Neuronal stem cell (in vitro differentiated cells): ENCODE measurements at regions not wholly inside any gene's neighbourhood (a gene's known extent, or its start where the extent isn't known, plus 50 kb on each side); places are given as distances from the start of the nearest gene placed in this dataset.
A peak's percentile ranks its signal among the peaks of the same experiment; 100 is the strongest.

Source experiments
- DNase-seq: peaks from one replicate; pipeline ENCODE4 v3.0.0-alpha.2; 2013; ENCODE audit warnings: low spot score
- H2AFZ ChIP-seq: one replicate; pipeline ENCODE4 v1.6.1; 2013; ENCODE audit warnings: mild to moderate bottlenecking, low read length, inconsistent platforms
- H2AK5ac ChIP-seq: 2 replicates; pipeline ENCODE4 v1.6.1; 2013; ENCODE audit warnings: low read depth, mild to moderate bottlenecking, inconsistent platforms, low read length, moderate library complexity, mixed read lengths
- H2BK120ac ChIP-seq: 2 replicates; pipeline ENCODE4 v1.6.1; 2013; ENCODE audit warnings: low read depth, mild to moderate bottlenecking, inconsistent platforms, low read length, moderate library complexity, mixed read lengths
- H2BK12ac ChIP-seq: one replicate; pipeline ENCODE4 v1.6.1; 2013; ENCODE audit warnings: low read length, inconsistent platforms
- H2BK15ac ChIP-seq: 2 replicates; pipeline ENCODE4 v1.6.1; 2013; ENCODE audit warnings: mild to moderate bottlenecking, low read length, inconsistent platforms, mixed read lengths
- H2BK5ac ChIP-seq: one replicate; pipeline ENCODE4 v1.6.1; 2013; ENCODE audit warnings: inconsistent platforms, mild to moderate bottlenecking, low read length, moderate library complexity
- H3K14ac ChIP-seq: one replicate; pipeline ENCODE4 v1.6.1; 2013; ENCODE audit warnings: low read length, inconsistent platforms
- H3K18ac ChIP-seq: 2 replicates; pipeline ENCODE4 v1.6.1; 2013; ENCODE audit warnings: low read length, inconsistent platforms
- H3K23ac ChIP-seq: 2 replicates; pipeline ENCODE4 v1.6.1; 2013; ENCODE audit warnings: low read depth, mild to moderate bottlenecking, mixed read lengths, low read length, inconsistent platforms; ENCODE audit not compliant: poor library complexity
- H3K27ac ChIP-seq: replicated peaks from 3 replicates; pipeline ENCODE4 v1.5.1; 2013; ENCODE audit warnings: low read length, inconsistent platforms
- H3K27me3 ChIP-seq, 3 experiments: 2 replicates each; pipeline ENCODE4 v1.6.1; 2013; ENCODE audit warnings: low read length in 3 of 3, mild to moderate bottlenecking in 2 of 3, inconsistent platforms in 1 of 3, low read depth in 1 of 3, mixed read lengths in 1 of 3, moderate library complexity in 1 of 3; ENCODE audit not compliant: control insufficient read depth in 3 of 3, insufficient read depth in 3 of 3
- H3K36me3 ChIP-seq, 2 donors: replicated peaks in 1 of 2; 2 replicates each; pipeline ENCODE4 v1.6.1; 2013; ENCODE audit warnings: low read length in 2 of 2; ENCODE audit not compliant: control insufficient read depth in 2 of 2, insufficient read depth in 2 of 2
- H3K4ac ChIP-seq: 2 replicates; pipeline ENCODE4 v1.6.1; 2013; ENCODE audit warnings: inconsistent platforms, mild to moderate bottlenecking, low read length, moderate library complexity
- H3K4me1 ChIP-seq, 2 donors: 1 replicate in 1 of 2; 2 replicates in 1 of 2; pipeline ENCODE4 v1.6.1; 2013; ENCODE audit warnings: low read length in 2 of 2, low read depth in 1 of 2; ENCODE audit not compliant: control insufficient read depth in 2 of 2, insufficient read depth in 1 of 2
- H3K4me2 ChIP-seq: one replicate; pipeline ENCODE4 v1.6.1; 2013; ENCODE audit warnings: mild to moderate bottlenecking, low read length, inconsistent platforms; ENCODE audit not compliant: insufficient read depth, poor library complexity, severe bottlenecking
- H3K4me3 ChIP-seq, 2 donors: 2 replicates each; pipeline ENCODE4 v1.5.1; 2013; ENCODE audit warnings: low read length in 2 of 2, mild to moderate bottlenecking in 2 of 2, inconsistent platforms in 1 of 2, moderate library complexity in 1 of 2
- H3K79me1 ChIP-seq: one replicate; pipeline ENCODE4 v1.6.1; 2013; ENCODE audit warnings: low read depth, mild to moderate bottlenecking, inconsistent platforms, low read length, moderate library complexity
- H3K9ac ChIP-seq: one replicate; pipeline ENCODE4 v1.6.1; 2013; ENCODE audit warnings: mild to moderate bottlenecking, low read depth, low read length, inconsistent platforms; ENCODE audit not compliant: poor library complexity
- H3K9me3 ChIP-seq, 2 donors: replicated peaks in 1 of 2; 2 replicates each; pipeline versions ENCODE3 to v1.6.1; 2013; ENCODE audit warnings: low read length in 2 of 2, mild to moderate bottlenecking in 2 of 2, inconsistent platforms in 1 of 2, low read depth in 1 of 2, mixed read lengths in 1 of 2, moderate library complexity in 1 of 2; ENCODE audit not compliant: control insufficient read depth in 2 of 2, insufficient read depth in 1 of 2
- H4K8ac ChIP-seq: one replicate; pipeline ENCODE4 v1.6.1; 2013; ENCODE audit warnings: low read depth, mild to moderate bottlenecking, inconsistent platforms, low read length, moderate library complexity
- H4K91ac ChIP-seq: one replicate; pipeline ENCODE4 v1.6.1; 2013; ENCODE audit warnings: low read length, low read depth, mild to moderate bottlenecking, inconsistent platforms; ENCODE audit not compliant: poor library complexity
- WGBS, 2 donors: extraction: QIAGEN DNeasy Blood & Tissue Kit; methylation state at CpG; one replicate each; pipeline ENCODE4 v1.1.7; 2013; ENCODE audit warnings: missing lambda C conversion rate in 2 of 2, mixed read lengths in 1 of 2; ENCODE audit not compliant: insufficient read length in 2 of 2, insufficient replicate concordance in 1 of 2; ENCODE audit errors: extremely low coverage in 2 of 2; 5-methylcytosine and 5-hydroxymethylcytosine counted together

DNA sequence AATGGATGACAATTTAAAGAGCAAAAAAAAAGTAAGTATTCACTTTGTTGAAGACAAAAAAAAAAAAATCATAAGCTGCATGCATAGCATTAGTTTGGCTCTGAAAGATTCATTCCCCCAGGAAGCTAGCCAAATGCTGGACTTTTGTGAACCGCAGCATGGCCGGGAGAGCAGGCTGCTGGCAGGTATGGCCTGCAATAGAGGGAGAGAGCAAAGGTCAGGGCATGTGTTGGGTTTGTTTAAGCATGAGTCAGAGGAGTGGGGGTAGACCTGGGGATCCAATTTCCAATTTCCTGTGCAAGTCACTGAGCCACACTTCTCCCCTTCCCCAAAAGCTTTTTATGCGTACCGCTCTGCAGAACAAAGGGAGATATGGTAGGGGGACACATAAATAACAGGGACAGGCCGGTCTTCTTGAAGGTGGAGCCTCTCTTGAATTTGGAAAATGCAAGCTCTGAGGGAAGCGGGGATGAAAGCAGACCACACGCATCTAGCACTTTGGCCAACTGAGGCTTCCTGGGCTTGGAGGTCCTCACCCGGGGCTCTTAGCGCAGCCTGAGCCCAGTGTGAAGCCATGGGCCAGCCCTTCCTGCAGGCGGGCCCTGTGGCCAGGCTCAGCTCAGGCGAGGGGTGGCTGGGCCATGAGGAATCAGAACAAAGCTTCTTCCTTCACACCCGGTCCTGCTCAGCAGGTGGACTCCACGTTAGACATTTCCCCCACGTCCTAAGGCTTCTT lies 171.1 kb downstream of the TOMM20 start:
- no CpG with 5 or more reads among the region's 14 CpGs for WGBS, 2 donors
- Histone ChIP-seq H3K14ac (no peak overlapping the region), H3K27me3 (no peaks in the 10 kb centered on the region), H3K18ac (peak overlapping the region; percentile 22), H3K4me2 (no peak overlapping the region), H4K8ac (no peak overlapping the region), H2AFZ (peak overlapping the region; percentile 71), H3K9ac (no peak overlapping the region), H3K36me3 (no peaks in the 10 kb centered on the region), H2BK120ac (no peak overlapping the region), H2AK5ac (peak overlapping the region; percentile 37), H2BK5ac (peak overlapping the region; percentile 68), H3K4ac (no peak overlapping the region), H4K91ac (no peak overlapping the region), H3K79me1 (no peaks in the 10 kb centered on the region), H3K4me1 (peaks cover 36 to 72% of the 10 kb centered on the region in 2 donors), H3K27ac (peak overlapping the region; percentile 89), H3K4me3 (no peak overlapping the region), H2BK15ac (no peak overlapping the region), H3K23ac (no peak overlapping the region), H2BK12ac (no peak overlapping the region), H3K9me3 (peaks cover 0 to 3% of the 10 kb centered on the region in 2 donors)
- DNase-seq = peak; percentile 73

DNA sequence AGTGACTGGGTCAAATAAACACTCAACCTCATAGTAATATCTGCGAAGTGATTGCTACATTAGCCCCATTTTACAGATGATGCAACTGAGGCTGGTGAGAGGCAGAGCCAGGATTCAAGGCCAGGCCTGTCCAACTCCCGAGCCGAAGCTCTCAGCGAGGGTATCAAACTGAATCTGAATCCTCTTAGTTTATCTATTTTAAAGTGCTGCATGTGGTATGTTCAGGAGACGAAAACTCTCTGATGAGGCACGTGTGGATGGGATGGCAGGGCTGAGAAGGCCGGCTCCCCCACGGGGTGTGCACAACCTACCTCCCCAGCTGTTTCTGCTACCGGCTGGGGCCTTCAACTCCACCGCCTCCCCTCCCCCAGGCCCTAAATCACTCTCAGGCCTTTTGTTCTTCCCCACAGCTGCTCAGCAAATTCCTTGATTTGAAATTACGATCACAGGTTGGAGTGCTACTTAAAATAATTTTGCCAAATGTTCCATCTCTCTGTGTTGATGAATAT lies 171.8 kb downstream of the TOMM20 start:
- no peak overlapping the region for H3K4me2 ChIP-seq

DNA sequence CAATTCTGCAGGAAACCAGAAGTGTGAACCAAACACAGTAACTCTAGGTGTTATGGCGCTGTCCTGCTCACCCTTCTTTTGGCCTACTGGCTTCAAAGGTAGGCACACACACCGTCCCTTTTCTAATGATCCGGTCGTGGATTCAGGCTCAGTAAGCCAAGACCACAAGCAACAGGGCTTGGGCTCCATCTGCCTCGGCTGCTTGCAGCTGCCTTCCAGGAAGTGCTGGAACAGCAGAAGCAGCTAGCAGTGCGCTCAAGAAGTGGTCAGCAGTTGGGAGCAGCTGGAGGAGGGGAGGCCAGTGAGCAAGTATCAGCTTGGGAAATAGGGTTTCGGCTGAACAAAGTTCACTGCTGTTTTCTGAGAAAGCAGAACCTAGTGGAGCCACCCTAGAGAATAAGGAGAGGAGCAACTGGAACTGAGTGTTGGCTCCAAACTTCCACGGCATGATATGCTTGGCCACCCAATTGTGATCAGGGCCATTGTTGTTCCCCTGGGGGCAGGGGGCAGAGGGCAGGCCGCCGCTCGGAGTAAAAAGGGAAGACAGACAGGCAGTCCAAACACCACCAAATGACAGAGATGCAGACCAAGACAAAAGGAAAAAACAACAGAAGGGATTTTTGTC lies 173.4 kb downstream of the TOMM20 start:
- H3K14ac ChIP-seq = no peak overlapping the region
- H3K4me2 ChIP-seq = no peak overlapping the region
- no peak overlapping the region for H2AK5ac ChIP-seq
- no peak overlapping the region for H4K8ac ChIP-seq
- H3K9ac ChIP-seq = no peak overlapping the region
- H4K91ac ChIP-seq = no peak overlapping the region
- no peak overlapping the region for H3K4ac ChIP-seq
- WGBS, 2 donors = no CpG with 5 or more reads among the region's 11 CpGs
- no peak overlapping the region for H2BK15ac ChIP-seq
- H3K9me3 ChIP-seq = peaks cover 0 to 8% of the 10 kb centered on the region in 2 donors
- H3K27ac ChIP-seq = no peak overlapping the region
- no peaks in the 10 kb centered on the region for H3K79me1 ChIP-seq
- DNase-seq = no peak
- H3K4me3 ChIP-seq = no peak overlapping the region
- H2BK120ac ChIP-seq = no peak overlapping the region
- H2BK12ac ChIP-seq = no peak overlapping the region
- no peaks in the 10 kb centered on the region for H3K36me3 ChIP-seq
- no peaks in the 10 kb centered on the region for H3K27me3 ChIP-seq
- peak overlapping the region; percentile 30 for H2AFZ ChIP-seq
- peak overlapping the region; percentile 0 for H3K18ac ChIP-seq
- no peak overlapping the region for H2BK5ac ChIP-seq
- peaks cover 28 to 54% of the 10 kb centered on the region in 2 donors for H3K4me1 ChIP-seq
- H3K23ac ChIP-seq = no peak overlapping the region

More for the DNA sequence above, 171.8 kb downstream of the TOMM20 start:
- peaks cover 0 to 5% of the 10 kb centered on the region in 2 donors for H3K9me3 ChIP-seq
- H3K4ac ChIP-seq = no peak overlapping the region
- no peak overlapping the region for H4K8ac ChIP-seq
- no peaks in the 10 kb centered on the region for H3K79me1 ChIP-seq
- peak; percentile 51 for DNase-seq
- H3K27ac ChIP-seq = peak overlapping the region; percentile 89
- H2AK5ac ChIP-seq = no peak overlapping the region
- H3K27me3 ChIP-seq = no peaks in the 10 kb centered on the region
- H3K14ac ChIP-seq = no peak overlapping the region
- no peaks in the 10 kb centered on the region for H3K36me3 ChIP-seq
- no peak overlapping the region for H3K23ac ChIP-seq
- no peak overlapping the region for H4K91ac ChIP-seq
- no peak overlapping the region for H2BK15ac ChIP-seq
- H2BK12ac ChIP-seq = no peak overlapping the region
- WGBS, 2 donors = no CpG with 5 or more reads among the region's 11 CpGs
- H3K9ac ChIP-seq = no peak overlapping the region
- H3K18ac ChIP-seq = no peak overlapping the region
- no peak overlapping the region for H2AFZ ChIP-seq
- peaks cover 34 to 66% of the 10 kb centered on the region in 2 donors for H3K4me1 ChIP-seq
- no peak overlapping the region for H3K4me3 ChIP-seq
- no peak overlapping the region for H2BK5ac ChIP-seq
- H2BK120ac ChIP-seq = no peak overlapping the region

DNA sequence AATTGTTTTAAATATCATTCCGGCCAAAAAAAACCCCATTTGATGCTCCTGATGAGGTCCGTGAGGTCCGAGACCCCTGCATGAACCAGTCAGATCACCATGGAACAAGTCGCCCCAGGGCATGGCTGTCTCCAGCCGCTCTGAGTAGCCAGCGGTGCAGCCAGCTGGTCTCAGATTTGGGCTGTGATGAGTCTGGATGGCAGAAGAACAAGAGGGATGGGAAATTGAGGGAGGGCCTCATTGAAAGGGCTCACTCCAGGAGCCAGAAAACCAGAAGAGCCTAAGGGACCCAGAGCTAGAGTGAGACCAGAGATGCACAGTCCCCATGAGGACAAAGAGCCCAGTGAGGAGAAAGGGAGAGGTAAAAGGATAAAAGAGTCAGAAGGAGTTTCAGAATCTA lies 174.0 kb downstream of the TOMM20 start:
- H3K23ac ChIP-seq = no peak overlapping the region
- no peak overlapping the region for H4K91ac ChIP-seq
- peak overlapping the region; percentile 9 for H3K18ac ChIP-seq
- H2BK5ac ChIP-seq = no peak overlapping the region
- H2BK120ac ChIP-seq = no peak overlapping the region
- no peak overlapping the region for H2AFZ ChIP-seq
- no peak overlapping the region for H3K4me3 ChIP-seq
- DNase-seq = no peak
- H2BK15ac ChIP-seq = no peak overlapping the region
- no peaks in the 10 kb centered on the region for H3K79me1 ChIP-seq
- H3K4ac ChIP-seq = no peak overlapping the region
- peaks cover 28 to 54% of the 10 kb centered on the region in 2 donors for H3K4me1 ChIP-seq
- H3K9me3 ChIP-seq = peaks cover 0 to 8% of the 10 kb centered on the region in 2 donors
- no peak overlapping the region for H3K14ac ChIP-seq
- no peaks in the 10 kb centered on the region for H3K27me3 ChIP-seq
- H3K36me3 ChIP-seq = no peaks in the 10 kb centered on the region
- no peak overlapping the region for H2AK5ac ChIP-seq
- no peak overlapping the region for H3K9ac ChIP-seq
- no peak overlapping the region for H2BK12ac ChIP-seq
- H3K27ac ChIP-seq = no peak overlapping the region
- no peak overlapping the region for H3K4me2 ChIP-seq
- WGBS, 2 donors = no CpG with 5 or more reads among the region's 6 CpGs
- no peak overlapping the region for H4K8ac ChIP-seq
